ENCODE measurements at regions not wholly inside any gene's neighbourhood (a gene's known extent, or its start where the extent isn't known, plus 50 kb on each side); places are given as distances from the start of the nearest gene placed in this dataset.

- TF ChIP-seq CTCF (conservative IDR thresholded peaks at IDR 0.05 in 1 of 2, IDR thresholded peaks at IDR 0.05 in 1 of 2; ENCODE audit: extremely low read depth in 1 of 2, insufficient read depth in 1 of 2, low read depth in 1 of 2, low read length in 2 of 2) (peak in 1 of 2 donors; percentile 7), EZH2 (IDR thresholded peaks at IDR 0.05; ENCODE audit: borderline replicate concordance, low read length) (no peak)
Measured at GRCh38 chr16:65429504-65430181, 307.8 kb upstream of the CDH11 start.
